K562 (cell line): ENCODE measurements at regions not wholly inside any gene's neighbourhood (a gene's known extent, or its start where the extent isn't known, plus 50 kb on each side); places are given as distances from the start of the nearest gene placed in this dataset.

Source experiments
- ATAC-seq: fragments of 200-7000 bp; cut with Tn5 transposase; 3 replicates; pipeline ENCODE4 v1.9.1; 2020; ENCODE audit warnings: moderate library complexity
- BruUV-seq: library from RNA; stranded (reverse); fragments of 400-500 nt; replicated peaks from 2 replicates; lab custom pipeline; 2021; lab: Mats Ljungman, UMichigan
- CTCF ChIA-PET: fragments of 300-600 bp; formaldehyde crosslinking; extraction: SDS; loops from one replicate; lab custom pipeline; 2021; ENCODE audit warnings: low intra/inter-chr PET ratio; lab: Yijun Ruan, JAX
- POLR2A ChIA-PET: fragments of 300-600, 350-650 bp; sonication (Branson Sonifier 250); formaldehyde crosslinking; extraction: SDS; loops from one replicate; lab custom pipeline; 2021; ENCODE audit warnings: antibody characterized with exemption, inconsistent platforms; lab: Yijun Ruan, JAX
- DNase-seq, 4 experiments: peaks; one replicate each; pipeline versions ENCODE4 v3.0.0 to v3.0.0-alpha.2; 2011 to 2018; ENCODE audit warnings: low spot score in 3 of 4, mixed read lengths in 3 of 4; ENCODE audit errors: extremely low read depth in 1 of 4
- FAIRE-seq: peaks from 2 replicates; lab custom pipeline; 2011; peaks lifted over from hg19 to GRCh38; lab: Jason Lieb, UNC
- H2AFZ ChIP-seq: 2 replicates; pipeline ENCODE4 v1.6.0; 2011; ENCODE audit warnings: low read depth, low read length, control low read depth, inconsistent platforms
- H3K27ac ChIP-seq: fragments of 200-600 bp; 3 replicates; pipeline ENCODE4 v1.8.0; 2011; ENCODE audit warnings: low read depth, mild to moderate bottlenecking, control low read depth, inconsistent platforms, low read length, moderate library complexity, mixed read lengths; ENCODE audit errors: extremely low read depth
- H3K27me3 ChIP-seq, 2 experiments: fragments of 300-600 bp in 1 of 2; 2 replicates in 1 of 2; 3 replicates in 1 of 2; pipeline versions ENCODE4 v1.6.0 to v1.8.0; 2011; ENCODE audit warnings: inconsistent platforms in 2 of 2, low read length in 2 of 2, mild to moderate bottlenecking in 1 of 2, mixed read lengths in 1 of 2, moderate library complexity in 1 of 2; ENCODE audit not compliant: control insufficient read depth in 2 of 2, insufficient read depth in 2 of 2
- H3K36me3 ChIP-seq: fragments of 300-600 bp; 3 replicates; pipeline ENCODE4 v1.8.0; 2011; ENCODE audit warnings: mild to moderate bottlenecking, low read length, inconsistent platforms; ENCODE audit not compliant: control insufficient read depth, insufficient read depth
- H3K4me1 ChIP-seq, 2 experiments: fragments of 200-600 bp in 1 of 2; replicated peaks in 1 of 2; 2 replicates in 1 of 2; 3 replicates in 1 of 2; pipeline versions ENCODE4 v1.5.1 to v1.8.0; 2011; ENCODE audit warnings: inconsistent platforms in 2 of 2, low read length in 2 of 2, mild to moderate bottlenecking in 1 of 2, mixed read lengths in 1 of 2, moderate library complexity in 1 of 2; ENCODE audit not compliant: control insufficient read depth in 2 of 2, insufficient read depth in 2 of 2
- H3K4me2 ChIP-seq: 2 replicates; pipeline ENCODE4 v1.6.1; 2011; ENCODE audit warnings: low read length, control low read depth, inconsistent platforms, mixed read lengths; ENCODE audit not compliant: insufficient read depth
- H3K4me3 ChIP-seq: fragments of 200-600 bp; sonication (generic), shearing (Covaris generic); 2 replicates; pipeline ENCODE4 v1.5.1; 2016; ENCODE audit warnings: control low read depth, inconsistent platforms
- H3K79me2 ChIP-seq: fragments of 200-600 bp; 3 replicates; pipeline ENCODE4 v1.8.0; 2011; ENCODE audit warnings: low read length, inconsistent platforms; ENCODE audit not compliant: control insufficient read depth, insufficient read depth
- H3K9ac ChIP-seq, 2 experiments: 2 replicates each; pipeline versions ENCODE4 v1.6.0 to v1.6.1; 2011; ENCODE audit warnings: low read depth in 2 of 2, low read length in 2 of 2, control low read depth in 1 of 2, inconsistent platforms in 1 of 2, mild to moderate bottlenecking in 1 of 2, mixed read lengths in 1 of 2; ENCODE audit not compliant: insufficient read depth in 1 of 2
- H3K9me1 ChIP-seq: one replicate; pipeline ENCODE4 v1.6.0; 2011; ENCODE audit warnings: inconsistent platforms, mild to moderate bottlenecking, low read length, moderate library complexity; ENCODE audit not compliant: control insufficient read depth, insufficient read depth
- H3K9me3 ChIP-seq: replicated peaks from 2 replicates; pipeline ENCODE4 v1.5.1; 2011; ENCODE audit warnings: low read depth, low read length, inconsistent platforms; ENCODE audit not compliant: control insufficient read depth, insufficient read depth
- H4K20me1 ChIP-seq: replicated peaks from 2 replicates; pipeline ENCODE4 v1.6.1; 2011; ENCODE audit warnings: low read length, inconsistent platforms, mixed read lengths; ENCODE audit not compliant: control insufficient read depth, insufficient read depth
- CHD4 ChIP-seq: fragments of 200-600 bp; sonication (generic); IDR thresholded peaks from 3 replicates; pipeline ENCODE4 v1.6.1; 2012; ENCODE audit warnings: low read depth, mild to moderate bottlenecking, mixed read lengths, low read length, inconsistent platforms; ENCODE audit not compliant: insufficient read depth, insufficient replicate concordance, poor library complexity, severe bottlenecking
- CSDE1 ChIP-seq, 2 experiments: fragments of 450-650 bp; IDR thresholded peaks; 2 replicates each; pipeline ENCODE4 v1.6.1; 2016; ENCODE audit warnings: mild to moderate bottlenecking in 1 of 2
- GTF2E2 ChIP-seq: fragments of 200-800 bp; sonication (Bioruptor generic); IDR thresholded peaks from 2 replicates; pipeline ENCODE4 v1.6.1; 2016; ENCODE audit warnings: missing genetic modification characterization, missing compliant biosample characterization
- HDAC2 ChIP-seq: fragments of 450-650 bp; IDR thresholded peaks from 2 replicates; pipeline ENCODE4 v1.6.1; 2016; ENCODE audit warnings: mild to moderate bottlenecking
- HOXB6 ChIP-seq: fragments of 250-450 bp; sonication (Bioruptor Pico); IDR thresholded peaks from 2 replicates; pipeline ENCODE4 v1.5.1; 2022; ENCODE audit warnings: mild to moderate bottlenecking, borderline replicate concordance
- KDM5B ChIP-seq: fragments of 200-600 bp; sonication (generic); IDR thresholded peaks from 2 replicates; pipeline ENCODE4 v1.6.1; 2012; ENCODE audit warnings: low read depth, mild to moderate bottlenecking, moderate library complexity, low read length, control low read depth, inconsistent platforms; ENCODE audit not compliant: insufficient replicate concordance
- NCOA1 ChIP-seq: fragments of 450-650 bp; IDR thresholded peaks from 2 replicates; pipeline ENCODE4 v1.6.1; 2016; ENCODE audit warnings: low read depth
- NFATC3 ChIP-seq: fragments of 450-650 bp; IDR thresholded peaks from 2 replicates; pipeline ENCODE4 v1.6.1; 2017; ENCODE audit warnings: mild to moderate bottlenecking
- NR1H2 ChIP-seq: sonication (generic); formaldehyde crosslinking; IDR thresholded peaks from 2 replicates; pipeline ENCODE4 v1.4.0; 2020; ENCODE audit warnings: mild to moderate bottlenecking, missing genetic modification reagents
- NRF1 ChIP-seq, 2 experiments: fragments of 450-650 bp; IDR thresholded peaks in 1 of 2; conservative IDR thresholded peaks in 1 of 2; 2 replicates each; pipeline ENCODE4 v1.6.1; 2014; ENCODE audit warnings: mild to moderate bottlenecking in 2 of 2
- PYGO2 ChIP-seq: fragments of 450-650 bp; IDR thresholded peaks from 2 replicates; pipeline ENCODE4 v1.6.1; 2016; ENCODE audit warnings: mild to moderate bottlenecking, missing genetic modification characterization, moderate library complexity, missing compliant biosample characterization
- SFPQ ChIP-seq: fragments of 200-400 bp; formaldehyde crosslinking; IDR thresholded peaks from 2 replicates; pipeline ENCODE4 v1.6.1; 2017; ENCODE audit warnings: mild to moderate bottlenecking, low read depth, low read length, moderate library complexity
- SREBF2 ChIP-seq: sonication (generic); formaldehyde crosslinking; IDR thresholded peaks from 2 replicates; pipeline ENCODE4 v1.4.0; 2020; ENCODE audit warnings: mild to moderate bottlenecking, missing genetic modification reagents
- ZNF551 ChIP-seq: fragments of 250-450 bp; sonication (Bioruptor Pico); IDR thresholded peaks from 2 replicates; pipeline ENCODE4 v1.5.0; 2021; ENCODE audit warnings: mild to moderate bottlenecking, moderate library complexity
- ZNF609 ChIP-seq: sonication (generic); formaldehyde crosslinking; IDR thresholded peaks from 2 replicates; pipeline ENCODE4 v1.8.1; 2023; ENCODE audit warnings: missing genetic modification reagents, mild to moderate bottlenecking, borderline replicate concordance
- ZNF668 ChIP-seq: fragments of 250-450 bp; sonication (Bioruptor Pico); IDR thresholded peaks from 2 replicates; pipeline ENCODE4 v1.8.0; 2022; ENCODE audit warnings: mild to moderate bottlenecking, inconsistent platforms
- WGBS: fragments of 100-300 bp; shearing (Covaris generic); methylation state at CpG from one replicate; pipeline ENCODE4 v1.1.6; 2016; ENCODE audit warnings: low coverage, mixed read lengths; ENCODE audit not compliant: insufficient coverage; ENCODE audit errors: missing lambda C conversion rate; 5-methylcytosine and 5-hydroxymethylcytosine counted together
- in situ Hi-C: fragments of 300-500 bp; cut with MboI; formaldehyde crosslinking; loops from 4 replicates; pipeline ENCODE4 v1.15.0; 2018; ENCODE audit warnings: inconsistent platforms, mixed read lengths
- intact Hi-C: fragments of 100-400 bp; cut with micrococcal nuclease; formaldehyde crosslinking; loops from 2 replicates; pipeline ENCODE4 v1.14.2; 2022

GRCh38 chr6:56005426-56005825 lies 130.0 kb upstream of the BMP5 start:
- no peaks in the 10 kb centered on the region for H4K20me1 ChIP-seq
- no peaks in the 10 kb centered on the region for H3K4me1 ChIP-seq
- intact Hi-C loops, result no loop called here
- ChIA-PET CTCF (no interaction called here), POLR2A (no interaction called here)
- ATAC-seq (no peak), FAIRE-seq (no peak), DNase-seq (no peak)
- no peaks in the 10 kb centered on the region for H3K36me3 ChIP-seq
- no peak overlapping the region for H3K9ac ChIP-seq
- WGBS, result 0% methylated on average over 1 of the region's 1 CpG
- TF ChIP-seq ZNF668 (CRISPR knock-in tag), result no peak
- TF ChIP-seq HOXB6 (CRISPR knock-in tag), result no peak
- no peak for TF ChIP-seq HDAC2
- no peak for TF ChIP-seq NR1H2 (CRISPR knock-in tag)
- TF ChIP-seq KDM5B, result no peak
- no peak for TF ChIP-seq NCOA1
- no peak for TF ChIP-seq GTF2E2
- TF ChIP-seq CSDE1 (IDR thresholded peaks at IDR 0.05), result no peak
- TF ChIP-seq ZNF551 (CRISPR knock-in tag), result no peak
- no peak for TF ChIP-seq SFPQ
- no peak for TF ChIP-seq NFATC3
- no peak for TF ChIP-seq PYGO2 (tag)
- no peak for TF ChIP-seq SREBF2 (CRISPR knock-in tag)
- no peak for TF ChIP-seq NRF1 (conservative IDR thresholded peaks at IDR 0.05 in 1 of 2, IDR thresholded peaks at IDR 0.05 in 1 of 2)
- no peak for TF ChIP-seq ZNF609 (CRISPR knock-in tag)
- no peak for TF ChIP-seq CHD4
- H3K27ac ChIP-seq, result no peak overlapping the region
- no peak overlapping the region for H2AFZ ChIP-seq
- H3K4me2 ChIP-seq, result no peak overlapping the region
- H3K9me1 ChIP-seq, result no peaks in the 10 kb centered on the region
- BruUV-seq, result no TSS peak
- H3K79me2 ChIP-seq, result no peaks in the 10 kb centered on the region
- H3K4me3 ChIP-seq, result no peak overlapping the region
- H3K9me3 ChIP-seq, result no peaks in the 10 kb centered on the region; the same call in 1 of the 2 replicates
- in situ Hi-C loops, result no loop called here
- H3K27me3 ChIP-seq, result no peaks in the 10 kb centered on the region
